Urinary bladder (tissue), 3 donors: ENCODE measurements at regions not wholly inside any gene's neighbourhood (a gene's known extent, or its start where the extent isn't known, plus 50 kb on each side); places are given as distances from the start of the nearest gene placed in this dataset.
A peak's percentile ranks its signal among the peaks of the same experiment; 100 is the strongest.

Experiments used
- DNase-seq: peaks from one replicate; pipeline ENCODE4 v3.0.0-alpha.2; 2015; ENCODE audit errors: extremely low spot score
- H3K27ac ChIP-seq: one replicate; pipeline ENCODE4 v1.5.1; 2013; ENCODE audit warnings: low read depth, mild to moderate bottlenecking, moderate library complexity
- H3K36me3 ChIP-seq: one replicate; pipeline ENCODE4 v1.6.1; 2013; ENCODE audit warnings: mild to moderate bottlenecking, moderate library complexity; ENCODE audit not compliant: insufficient read depth
- H3K4me1 ChIP-seq: one replicate; pipeline ENCODE4 v1.6.1; 2013; ENCODE audit warnings: mild to moderate bottlenecking, moderate library complexity; ENCODE audit not compliant: insufficient read depth
- H3K4me3 ChIP-seq: one replicate; pipeline ENCODE4 v1.5.1; 2013; ENCODE audit warnings: low read depth, low read length
- WGBS: extraction: QIAGEN DNeasy Blood & Tissue Kit; methylation state at CpG from one replicate; pipeline ENCODE4 v1.1.7; 2013; 5-methylcytosine and 5-hydroxymethylcytosine counted together
- donor health status: healthy with polysubstance abuse.
- donor health status: healthy.

- Histone ChIP-seq H3K4me1 (peaks cover 2% of the 10 kb centered on the region), H3K36me3 (no peaks in the 10 kb centered on the region), H3K4me3 (no peak overlapping the region), H3K27ac (no peak overlapping the region)
- no peak for DNase-seq
- WGBS = 98% methylated on average over 1 of the region's 1 CpG
These were observed 218.1 kb upstream of the TNP1 start for GRCh38 chr2:217077831-217078407.

GRCh38 chr2:217076657-217077232 lies 216.9 kb upstream of the TNP1 start:
- WGBS = 81% methylated on average over 6 of the region's 6 CpGs
- H3K4me1 ChIP-seq = no peaks in the 10 kb centered on the region
- no peak overlapping the region for H3K27ac ChIP-seq
- no peak overlapping the region for H3K4me3 ChIP-seq
- DNase-seq = no peak
- no peaks in the 10 kb centered on the region for H3K36me3 ChIP-seq

GRCh38 chr2:217076058-217076435 lies 216.2 kb upstream of the TNP1 start:
- no peak overlapping the region for H3K27ac ChIP-seq
- H3K36me3 ChIP-seq = no peaks in the 10 kb centered on the region
- no peaks in the 10 kb centered on the region for H3K4me1 ChIP-seq
- DNase-seq = no peak
- H3K4me3 ChIP-seq = no peak overlapping the region
- WGBS = 81% methylated on average over 3 of the region's 3 CpGs

- WGBS = 39% methylated on average over 12 of the region's 12 CpGs
- no peak for DNase-seq
- Histone ChIP-seq H3K27ac (no peak overlapping the region), H3K36me3 (no peaks in the 10 kb centered on the region), H3K4me3 (no peak overlapping the region), H3K4me1 (no peaks in the 10 kb centered on the region)
These were observed 215.6 kb upstream of the TNP1 start for GRCh38 chr2:217075268-217076057.

- H3K4me1 ChIP-seq = no peaks in the 10 kb centered on the region
- no peak for DNase-seq
- H3K27ac ChIP-seq = no peak overlapping the region
- H3K4me3 ChIP-seq = no peak overlapping the region
- 55% methylated on average over 6 of the region's 6 CpGs for WGBS
- H3K36me3 ChIP-seq = no peaks in the 10 kb centered on the region
These were observed 214.9 kb upstream of the TNP1 start for GRCh38 chr2:217074576-217075255.

- Histone ChIP-seq H3K36me3 (no peaks in the 10 kb centered on the region), H3K4me1 (no peaks in the 10 kb centered on the region), H3K4me3 (no peak overlapping the region), H3K27ac (no peak overlapping the region)
- WGBS = 78% methylated on average over 8 of the region's 8 CpGs
- no peak for DNase-seq
These were observed 211.6 kb upstream of the TNP1 start for GRCh38 chr2:217071416-217071815.

GRCh38 chr2:217070611-217071010 lies 210.7 kb upstream of the TNP1 start:
- no peak overlapping the region for H3K27ac ChIP-seq
- no peak for DNase-seq
- no peak overlapping the region for H3K4me3 ChIP-seq
- H3K36me3 ChIP-seq = no peaks in the 10 kb centered on the region
- WGBS = 96% methylated on average over 1 of the region's 1 CpG
- H3K4me1 ChIP-seq = no peaks in the 10 kb centered on the region

- DNase-seq = no peak
- Histone ChIP-seq H3K27ac (no peak overlapping the region), H3K36me3 (no peaks in the 10 kb centered on the region), H3K4me3 (no peak overlapping the region), H3K4me1 (no peaks in the 10 kb centered on the region)
- 88% methylated on average over 9 of the region's 9 CpGs for WGBS
These were observed 210.2 kb upstream of the TNP1 start for GRCh38 chr2:217070043-217070430.

GRCh38 chr2:217069263-217070042 lies 209.6 kb upstream of the TNP1 start:
- Histone ChIP-seq H3K27ac (no peak overlapping the region), H3K4me1 (no peaks in the 10 kb centered on the region), H3K4me3 (no peak overlapping the region), H3K36me3 (no peaks in the 10 kb centered on the region)
- DNase-seq = no peak
- 99% methylated on average over 7 of the region's 7 CpGs for WGBS

- H3K4me1 ChIP-seq = no peaks in the 10 kb centered on the region
- 93% methylated on average over 6 of the region's 6 CpGs for WGBS
- H3K27ac ChIP-seq = no peak overlapping the region
- no peaks in the 10 kb centered on the region for H3K36me3 ChIP-seq
- H3K4me3 ChIP-seq = no peak overlapping the region
- DNase-seq = no peak
These were observed 208.9 kb upstream of the TNP1 start for GRCh38 chr2:217068677-217069250.

- DNase-seq = no peak
- H3K4me3 ChIP-seq = no peak overlapping the region
- no peaks in the 10 kb centered on the region for H3K4me1 ChIP-seq
- no peak overlapping the region for H3K27ac ChIP-seq
- 97% methylated on average over 6 of the region's 6 CpGs for WGBS
- no peaks in the 10 kb centered on the region for H3K36me3 ChIP-seq
These were observed 207.9 kb upstream of the TNP1 start for GRCh38 chr2:217067787-217068186.

GRCh38 chr2:217066510-217067270 lies 206.8 kb upstream of the TNP1 start:
- no peak for DNase-seq
- Histone ChIP-seq H3K36me3 (no peaks in the 10 kb centered on the region), H3K4me3 (no peak overlapping the region), H3K4me1 (no peaks in the 10 kb centered on the region), H3K27ac (peak overlapping the region; percentile 31)
- WGBS = 75% methylated on average over 21 of the region's 21 CpGs
